ENCODE measurements at regions not wholly inside any gene's neighbourhood (a gene's known extent, or its start where the extent isn't known, plus 50 kb on each side); places are given as distances from the start of the nearest gene placed in this dataset.

GRCh38 chr1:4395158-4395557 is 259.3 kb upstream of the AJAP1 start:
- dilution Hi-C loops (cut with MboI; ENCODE audit: extremely low pct_ligation_motif_present, low sequenced_read_pairs) (no loop called here), intact Hi-C loops (cut with micrococcal nuclease) (no loop called here)

More at GRCh38 chr1:4395158-4395557, 259.3 kb upstream of the AJAP1 start:
- H3K36me3 ChIP-seq (ENCODE audit: control insufficient read depth in 2 of 2, extremely low read depth in 1 of 2, insufficient read depth in 2 of 2, low read length in 2 of 2) = no peaks in the 10 kb centered on the region
- TF ChIP-seq EZH2 (IDR thresholded peaks at IDR 0.05; ENCODE audit: borderline replicate concordance, low read depth, low read length, severe bottlenecking) (no peak), CTCF (IDR thresholded peaks at IDR 0.05; ENCODE audit: extremely low read depth in 1 of 2, insufficient read depth in 1 of 2, low read depth in 1 of 2, low read length in 2 of 2) (no peak), JUN (IDR thresholded peaks at IDR 0.05; ENCODE audit: borderline replicate concordance, insufficient read depth, insufficient read length, low read depth) (no peak), FOS (IDR thresholded peaks at IDR 0.05; ENCODE audit: borderline replicate concordance, insufficient read depth, low read length) (no peak), GATA2 (IDR thresholded peaks at IDR 0.05; ENCODE audit: insufficient read depth, insufficient read length, low read depth, low read length) (no peak)
- TF ChIP-seq, protein P1, sequence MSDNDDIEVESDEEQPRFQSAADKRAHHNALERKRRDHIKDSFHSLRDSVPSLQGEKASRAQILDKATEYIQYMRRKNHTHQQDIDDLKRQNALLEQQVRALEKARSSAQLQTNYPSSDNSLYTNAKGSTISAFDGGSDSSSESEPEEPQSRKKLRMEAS (IDR thresholded peaks at IDR 0.05; ENCODE audit: insufficient read depth, insufficient read length) = no peak
- BruUV-seq (replicated peaks) = no TSS peak
- no peak overlapping the region for H3K27ac ChIP-seq (ENCODE audit: insufficient read depth, low read depth, low read length)
- POLR2A ChIA-PET = no interaction called here
- H3K27me3 ChIP-seq (ENCODE audit: control insufficient read depth in 2 of 2, insufficient read depth in 2 of 2, low read length in 2 of 2) = no peaks in the 10 kb centered on the region
- no peak overlapping the region for H3K9ac ChIP-seq (replicated peaks; ENCODE audit: extremely low read depth, insufficient read depth, low read length)
- H3K9me3 ChIP-seq (replicated peaks; ENCODE audit: control insufficient read depth, insufficient read depth, low read length) = no peaks in the 10 kb centered on the region
- FAIRE-seq = no peak
- H3K9me1 ChIP-seq (replicated peaks; ENCODE audit: control insufficient read depth, extremely low read depth, insufficient read depth, low read length) = no peaks in the 10 kb centered on the region
- no peak overlapping the region for H2AFZ ChIP-seq (ENCODE audit: low read depth, low read length)
- DNase-seq (ENCODE audit: low read depth, low spot score) = no peak
- no peak overlapping the region for H3K4me3 ChIP-seq (replicated peaks in 1 of 3; ENCODE audit: insufficient read depth in 1 of 3, low read depth in 1 of 3, low read length in 3 of 3)
- no peaks in the 10 kb centered on the region for H4K20me1 ChIP-seq (replicated peaks; ENCODE audit: control insufficient read depth, extremely low read depth, insufficient read depth, low read length)
- CTCF ChIA-PET = no interaction called here
- H3K4me1 ChIP-seq (ENCODE audit: control insufficient read depth, extremely low read depth, insufficient read depth, low read length) = no peaks in the 10 kb centered on the region
- no peaks in the 10 kb centered on the region for H3K79me2 ChIP-seq (ENCODE audit: control insufficient read depth, insufficient read depth, low read length)
- no peak overlapping the region for H3K4me2 ChIP-seq (ENCODE audit: insufficient read depth, low read length)
